Pons (tissue), 1 donor: ENCODE measurements at regions not wholly inside any gene's neighbourhood (a gene's known extent, or its start where the extent isn't known, plus 50 kb on each side); places are given as distances from the start of the nearest gene placed in this dataset.
A peak's percentile ranks its signal among the peaks of the same experiment; 100 is the strongest.
"Not testable (repeated sequence)": the region's sequence is repeated elsewhere in the genome, so short reads cannot be mapped to it uniquely, and the experiment has no call there.

Experiments
- DNase-seq: peaks from one replicate; pipeline ENCODE4 v3.0.0-alpha.2; 2016; ENCODE audit warnings: low spot score

DNA sequence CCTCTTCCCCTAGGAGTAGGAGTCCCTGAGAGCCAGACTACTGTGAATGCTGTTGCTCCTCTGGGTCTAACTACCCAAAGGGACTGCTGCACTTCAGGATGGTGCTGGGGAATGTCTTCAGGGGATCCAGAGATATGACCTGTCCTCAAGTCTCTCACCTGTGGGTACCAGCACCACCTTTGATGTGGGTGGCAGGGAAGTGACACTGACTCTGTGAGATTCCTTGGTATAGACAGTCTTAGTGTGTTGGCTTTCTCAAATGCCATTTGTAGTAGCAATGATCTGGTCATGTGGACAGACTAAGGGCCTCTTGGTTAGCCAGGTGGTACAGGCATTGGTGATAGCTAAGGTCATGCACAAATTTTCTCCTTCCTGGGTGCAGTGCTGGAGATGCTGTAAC, 108.9 kb upstream of the ADAMTS3 start:
- DNase-seq = no peak

DNA sequence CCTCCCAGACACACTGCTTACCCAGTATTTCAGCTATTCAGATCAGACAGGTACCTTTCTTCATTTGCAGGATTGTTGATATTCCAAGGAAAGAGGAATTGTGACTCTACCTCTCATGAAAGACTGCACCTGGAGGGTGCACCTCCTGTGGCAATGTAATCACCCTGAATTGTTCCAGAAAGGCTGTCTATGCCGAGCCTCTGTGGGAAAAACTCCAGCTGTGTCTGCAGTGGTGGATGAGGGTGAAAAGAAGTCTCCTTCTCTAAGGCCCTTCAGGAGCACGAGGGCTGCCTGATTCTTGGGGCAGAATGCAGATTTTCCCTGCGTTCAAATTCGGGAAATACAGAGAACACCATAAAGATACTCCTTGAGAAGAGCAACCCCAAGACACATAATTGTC, 108.2 kb upstream of the ADAMTS3 start:
- DNase-seq = no peak

DNA sequence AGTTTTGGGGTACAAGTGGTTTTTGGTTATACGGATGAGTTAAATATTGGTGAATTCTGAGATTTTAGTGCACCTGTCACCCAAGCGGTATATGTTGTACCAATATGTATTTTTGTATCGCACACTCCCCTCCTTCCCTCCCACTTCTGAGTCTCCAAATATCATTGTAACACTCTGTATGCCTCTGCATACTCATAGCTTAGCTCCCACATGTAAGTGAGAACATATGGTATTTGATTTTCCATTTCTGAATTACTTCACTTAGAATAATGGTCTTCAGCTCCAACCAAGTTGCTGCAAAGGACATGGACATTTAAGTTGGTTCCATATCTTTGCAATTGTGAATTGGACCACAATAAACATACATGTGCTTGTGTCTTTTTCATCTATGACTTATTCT, 103.0 kb upstream of the ADAMTS3 start:
- DNase-seq = no peak

DNA sequence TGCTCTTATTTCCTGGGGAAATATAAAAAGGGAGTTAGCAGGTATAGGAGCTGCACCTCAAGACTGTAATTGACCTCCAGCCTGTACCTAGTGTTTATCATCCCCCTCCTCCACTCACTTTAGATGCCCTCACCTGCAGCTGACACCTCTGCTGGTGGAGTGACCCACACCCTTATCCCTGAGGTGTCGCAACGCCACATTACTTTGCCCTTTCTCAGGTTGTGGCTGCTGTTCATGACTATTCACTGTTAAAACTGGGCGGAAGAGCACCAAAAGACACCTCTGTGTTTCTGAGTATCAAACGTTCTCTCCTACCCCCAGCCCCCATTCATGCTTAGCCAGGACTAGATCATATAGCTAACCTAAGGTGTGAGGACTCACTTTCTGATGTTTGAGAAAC, 101.5 kb upstream of the ADAMTS3 start:
- DNase-seq = no peak

DNA sequence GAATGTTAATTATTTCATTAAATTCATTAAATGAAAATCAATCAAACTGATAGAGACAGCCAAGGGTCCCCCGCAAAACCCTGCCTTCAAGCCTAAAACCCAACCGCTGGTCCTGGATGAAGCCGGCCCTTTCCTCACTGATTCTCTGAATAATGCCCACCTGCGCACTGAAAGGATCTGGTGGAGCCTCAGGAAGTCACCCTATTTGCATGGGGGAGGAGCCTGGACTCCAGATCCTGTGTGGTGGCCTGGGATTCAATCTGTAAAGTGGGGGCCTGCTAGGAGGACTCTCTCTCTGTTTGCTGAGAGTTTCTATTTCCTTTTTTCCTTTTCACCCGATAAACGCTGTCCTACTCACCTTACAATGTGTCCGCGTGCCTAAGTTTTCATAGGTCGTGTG, 97.9 kb upstream of the ADAMTS3 start:
- no peak for DNase-seq

DNA sequence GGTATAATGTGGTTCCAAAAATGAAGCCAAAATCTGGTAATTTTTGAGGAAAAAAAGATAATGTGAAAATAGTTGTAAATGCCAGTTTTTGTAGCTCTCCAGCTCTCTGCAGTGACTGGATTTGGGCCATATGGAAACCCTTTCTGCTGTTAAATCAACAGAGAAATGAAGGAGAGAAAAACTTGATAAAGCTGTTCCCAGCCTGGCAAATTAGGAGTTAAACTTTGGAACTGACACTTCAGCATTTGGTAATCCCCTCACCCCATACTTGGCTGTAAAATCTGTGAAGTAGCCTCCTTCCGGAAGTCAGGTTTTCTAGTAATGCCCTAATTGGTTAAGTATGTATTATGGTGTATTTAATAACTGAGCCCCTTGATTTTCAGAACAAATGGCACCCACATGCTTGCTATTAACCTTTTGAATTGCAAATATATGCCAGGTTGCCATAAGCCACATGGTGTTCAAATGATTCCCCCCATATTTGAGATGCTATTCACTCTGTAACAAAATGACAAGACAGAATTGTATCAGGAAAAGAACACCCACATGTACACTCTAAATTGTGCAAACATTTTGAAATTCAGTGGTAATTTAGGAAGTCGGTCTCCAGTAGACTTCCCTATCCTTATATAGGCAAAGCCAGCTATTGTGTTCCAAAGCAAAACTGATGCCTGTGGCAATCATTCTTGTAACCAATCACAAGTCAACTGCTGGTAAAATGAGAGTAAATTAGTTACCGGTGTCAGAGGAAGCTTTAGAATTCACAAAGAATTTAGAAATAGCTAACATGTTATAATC, 96.3 kb upstream of the ADAMTS3 start:
- no peak for DNase-seq

DNA sequence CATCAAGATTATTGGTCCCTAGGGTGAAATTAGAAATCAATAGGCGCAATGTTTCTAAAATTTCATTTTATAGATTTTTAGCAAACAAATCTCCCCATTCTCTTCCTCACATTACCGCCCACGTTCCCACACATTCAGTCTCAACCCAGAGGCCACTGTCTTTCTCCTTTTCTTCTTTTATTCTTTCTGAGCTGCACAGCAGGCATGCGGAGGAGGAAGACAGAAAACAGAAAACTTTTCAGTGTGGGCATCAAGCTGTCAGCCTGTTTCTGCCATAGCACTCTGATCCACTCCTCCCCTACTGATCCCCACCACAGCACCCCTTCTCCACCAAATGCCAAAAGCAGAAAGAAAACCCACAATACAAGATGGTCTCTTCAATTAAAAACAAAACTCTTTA, 94.8 kb upstream of the ADAMTS3 start:
- DNase-seq = no peak

DNA sequence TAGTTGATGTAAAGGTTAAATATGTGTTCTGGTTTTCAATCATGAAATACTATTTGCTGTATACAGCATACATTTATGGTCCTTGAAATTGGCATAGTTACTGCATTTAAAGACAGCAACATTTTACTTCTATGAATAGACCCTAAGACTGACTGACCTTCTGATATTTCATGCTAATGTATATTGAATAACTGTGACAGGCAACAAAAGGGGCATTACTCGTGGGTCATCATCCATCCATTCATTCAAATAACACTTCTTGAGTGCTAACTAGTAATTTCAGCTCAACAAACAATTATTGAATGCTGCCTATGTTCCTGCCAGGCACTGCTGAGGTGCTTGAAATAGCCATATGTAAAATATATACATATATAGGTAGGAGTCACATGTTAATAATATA, 92.8 kb upstream of the ADAMTS3 start:
- no peak for DNase-seq

DNA sequence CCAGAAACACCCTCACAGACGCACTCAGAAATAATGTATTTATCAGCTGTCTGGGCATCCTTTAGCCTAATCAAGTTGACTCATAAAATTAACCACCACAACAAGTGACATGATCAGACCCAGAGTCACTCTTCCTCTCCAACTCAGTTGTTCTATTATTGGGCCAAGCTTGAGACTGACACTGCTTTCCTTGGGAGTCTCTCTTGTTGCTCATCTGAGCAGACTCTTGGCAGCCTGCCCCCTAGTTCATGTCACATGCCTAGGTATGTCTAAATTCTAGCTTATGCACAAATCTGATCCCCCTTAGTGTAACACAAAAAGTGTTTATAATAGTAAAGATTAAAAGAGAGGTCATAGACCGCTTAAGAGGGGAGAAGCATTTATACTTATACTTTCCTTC, 72.6 kb upstream of the ADAMTS3 start:
- no peak for DNase-seq

DNA sequence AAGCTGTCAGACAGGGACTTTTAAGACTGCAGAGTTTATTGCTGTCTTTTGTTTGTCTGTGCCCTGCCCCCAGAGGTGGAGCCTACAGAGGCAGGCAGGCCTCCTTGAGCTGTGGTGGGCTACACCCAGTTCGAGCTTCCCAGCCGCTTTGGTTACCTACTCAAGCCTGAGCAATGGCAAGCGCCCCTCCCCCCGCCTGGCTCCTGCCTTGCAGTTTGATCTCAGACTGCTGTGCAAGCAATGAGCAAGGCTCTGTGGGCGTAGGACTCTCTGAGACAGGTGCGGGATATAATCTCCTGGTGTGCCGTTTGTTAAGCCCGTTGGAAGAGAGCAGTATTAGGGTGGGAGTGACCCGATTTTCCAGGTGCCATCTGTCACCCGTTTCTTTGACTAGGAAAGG, 67.8 kb upstream of the ADAMTS3 start:
- DNase-seq = not testable (repeated sequence)

DNA sequence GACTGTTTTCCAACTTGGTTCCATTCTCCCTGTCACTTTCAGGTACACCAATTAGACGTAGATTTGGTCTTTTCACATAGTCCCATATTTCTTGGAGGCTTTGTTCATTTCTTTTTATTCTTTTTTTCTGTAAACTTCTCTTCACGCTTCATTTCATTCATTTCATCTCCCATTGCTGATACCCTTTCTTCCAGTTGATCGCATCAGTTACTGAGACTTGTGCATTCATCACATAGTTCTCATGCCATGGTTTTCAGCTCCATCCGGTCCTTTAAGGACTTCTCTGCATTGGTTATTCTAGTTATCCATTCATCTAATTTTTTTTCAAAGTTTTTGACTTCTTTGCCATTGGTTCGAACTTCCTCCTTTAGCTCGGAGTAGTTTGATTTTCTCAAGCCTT, 66.9 kb upstream of the ADAMTS3 start:
- not testable (repeated sequence) for DNase-seq

DNA sequence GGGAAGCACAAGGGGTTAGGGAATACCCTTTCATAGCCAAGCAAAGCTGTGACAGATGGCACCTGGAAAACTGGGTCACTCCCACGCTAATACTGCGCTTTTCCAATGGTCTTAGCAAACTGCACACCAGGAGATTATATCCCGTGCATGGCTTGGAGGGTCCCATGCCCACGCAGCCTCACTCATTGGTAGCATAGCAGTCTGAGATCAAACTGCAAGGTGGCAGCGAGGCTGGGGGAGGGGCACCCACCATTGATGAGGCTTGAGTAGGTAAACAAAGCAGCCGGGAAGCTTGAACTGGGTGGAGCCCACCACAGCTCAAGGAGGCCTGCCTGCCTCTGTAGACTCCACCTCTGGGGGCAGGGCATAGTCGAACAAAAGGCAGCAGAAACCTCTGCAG, 63.2 kb upstream of the ADAMTS3 start:
- DNase-seq = not testable (repeated sequence)

DNA sequence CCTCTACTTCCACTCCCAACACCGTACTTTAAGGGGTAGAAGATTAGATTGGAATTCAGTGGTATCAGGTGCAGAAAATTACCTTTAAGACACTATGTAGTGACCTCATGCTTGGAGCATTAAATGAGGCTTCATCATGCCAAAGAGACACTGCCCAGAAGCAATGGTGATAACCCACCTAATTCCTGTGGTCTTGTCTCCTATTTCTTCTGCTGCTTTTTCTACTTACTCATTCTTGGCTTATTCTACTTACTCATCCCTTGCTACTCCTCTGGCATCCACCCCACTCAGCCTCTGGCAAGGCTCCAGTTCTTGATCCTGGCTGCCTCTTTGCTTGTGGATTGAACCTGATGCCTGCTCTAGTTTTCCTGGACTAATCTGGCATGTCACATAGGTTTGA, 62.3 kb upstream of the ADAMTS3 start:
- DNase-seq = peak; percentile 15

DNA sequence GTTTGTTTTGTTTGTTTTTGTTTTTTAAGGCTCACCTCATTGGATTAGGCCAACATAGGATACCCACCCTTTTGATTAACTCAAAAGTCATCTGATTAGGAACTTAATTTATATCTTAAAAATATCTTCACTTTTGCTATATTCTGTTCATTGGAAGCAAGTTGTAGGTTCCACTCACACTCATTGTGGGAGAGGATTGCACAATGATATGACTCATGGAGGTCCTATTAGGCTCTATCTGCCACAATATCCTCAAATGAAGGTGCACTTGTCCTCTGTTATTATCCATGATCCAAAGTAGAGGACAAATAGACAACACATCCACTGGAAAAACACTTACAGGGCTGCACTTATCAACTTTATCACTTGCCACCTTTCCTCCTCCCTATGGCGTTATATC, 60.5 kb upstream of the ADAMTS3 start:
- no peak for DNase-seq

DNA sequence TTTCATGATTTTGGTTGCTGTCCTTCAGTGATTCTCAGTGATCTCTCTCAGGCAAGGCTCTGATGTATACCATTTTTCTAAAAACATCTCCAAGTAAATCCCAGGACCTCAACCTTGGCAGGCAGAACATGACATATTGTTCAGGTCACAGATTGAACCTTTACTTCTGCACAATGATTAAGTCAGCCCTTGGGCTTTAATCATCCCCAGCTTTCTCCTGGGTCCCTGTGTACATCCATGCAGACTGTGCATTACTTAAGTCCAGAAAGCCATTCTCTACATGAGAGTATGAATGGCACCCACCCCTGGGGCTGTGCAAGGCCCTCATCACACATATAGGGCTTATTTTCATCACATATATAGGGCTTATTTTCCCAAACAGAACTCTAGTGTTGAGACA, 58.7 kb upstream of the ADAMTS3 start:
- DNase-seq = no peak
